ENCODE measurements at regions not wholly inside any gene's neighbourhood (a gene's known extent, or its start where the extent isn't known, plus 50 kb on each side); places are given as distances from the start of the nearest gene placed in this dataset.
"Not testable (repeated sequence)": the region's sequence is repeated elsewhere in the genome, so short reads cannot be mapped to it uniquely, and the experiment has no call there.

GRCh38 chr17:22204076-22204475, 511.8 kb downstream of the KCNJ18 start:
- TF ChIP-seq CTCF (IDR thresholded peaks at IDR 0.05; ENCODE audit: low read length); EZH2 (optimal IDR thresholded peaks at IDR 0.05; ENCODE audit: low read depth, low read length): not testable (repeated sequence)
